T-cell (primary cell): ENCODE measurements at regions not wholly inside any gene's neighbourhood (a gene's known extent, or its start where the extent isn't known, plus 50 kb on each side); places are given as distances from the start of the nearest gene placed in this dataset.

Experiments used
- ATAC-seq, 4 experiments: fragments of 200-7000 bp in 3 of 4; fragments of 150-1000 bp in 1 of 4; cut with Tn5 transposase; replicated peaks in 1 of 4; 1 replicate in 3 of 4; 2 replicates in 1 of 4; pipeline ENCODE4 v1.10.0; 2021; ENCODE audit warnings: moderate library complexity in 3 of 4, mild to moderate bottlenecking in 2 of 4, moderate number of reproducible peaks in 1 of 4
- CTCF ChIA-PET, 2 donors: fragments of 300-600 bp; sonication (Branson Sonifier 250); formaldehyde crosslinking; loops; one replicate each; lab custom pipeline; 2022; ENCODE audit warnings: antibody characterized with exemption in 2 of 2; lab: Charles Lee
- POLR2A ChIA-PET, 2 donors: fragments of 300-600 bp; sonication (Branson Sonifier 250); formaldehyde crosslinking; loops; one replicate each; lab custom pipeline; 2022; ENCODE audit warnings: antibody characterized with exemption in 2 of 2; lab: Charles Lee
- DNase-seq, 35 experiments: peaks; one replicate each; pipeline versions ENCODE4 v3.0.0 to v3.0.0-alpha.2; 2013 to 2023
- H3K27ac ChIP-seq: one replicate; pipeline ENCODE4 v1.5.1; 2013; ENCODE audit warnings: low read length
- H3K27me3 ChIP-seq, 2 experiments: replicated peaks in 1 of 2; 1 replicate in 1 of 2; 2 replicates in 1 of 2; pipeline versions ENCODE4 v1.6.1 to v1.7.0; 2013; ENCODE audit warnings: low read length in 1 of 2, mixed read lengths in 1 of 2; ENCODE audit not compliant: control insufficient read depth in 2 of 2, insufficient read depth in 2 of 2; ENCODE audit errors: extremely low read depth in 1 of 2
- H3K36me3 ChIP-seq, 2 donors: 1 replicate in 1 of 2; 2 replicates in 1 of 2; pipeline versions ENCODE4 v1.6.1 to v1.7.0; 2013; ENCODE audit warnings: low read length in 1 of 2; ENCODE audit not compliant: control insufficient read depth in 2 of 2, insufficient read depth in 1 of 2; ENCODE audit errors: extremely low read depth in 1 of 2
- H3K4me1 ChIP-seq, 2 experiments: 1 replicate in 1 of 2; 2 replicates in 1 of 2; pipeline versions ENCODE4 v1.6.1 to v1.7.0; 2013; ENCODE audit warnings: low read length in 2 of 2, mixed read lengths in 1 of 2; ENCODE audit not compliant: insufficient read depth in 2 of 2, control insufficient read depth in 1 of 2; ENCODE audit errors: extremely low read depth in 1 of 2
- H3K4me3 ChIP-seq, 2 donors: 1 replicate in 1 of 2; 2 replicates in 1 of 2; pipeline versions ENCODE4 v1.5.1 to v1.7.0; 2013; ENCODE audit warnings: mild to moderate bottlenecking in 2 of 2, low read length in 1 of 2, moderate library complexity in 1 of 2; ENCODE audit not compliant: control insufficient read depth in 1 of 2; ENCODE audit errors: extremely low read depth in 1 of 2
- H3K9me3 ChIP-seq: 2 replicates; pipeline ENCODE4 v1.7.0; 2013
- H3K27ac Mint-ChIP-seq, 2 donors: one replicate each; pipeline ENCODE4 v1.8.0; 2020 to 2021; ENCODE audit warnings: mild to moderate bottlenecking in 2 of 2, mixed read lengths in 2 of 2
- H3K27me3 Mint-ChIP-seq, 2 donors: one replicate each; pipeline ENCODE4 v1.8.0; 2021 to 2022; ENCODE audit warnings: mixed read lengths in 2 of 2
- H3K36me3 Mint-ChIP-seq: one replicate; pipeline ENCODE4 v1.8.0; 2021; ENCODE audit warnings: mixed read lengths
- H3K4me1 Mint-ChIP-seq, 3 donors: one replicate each; pipeline ENCODE4 v1.8.0; 2020 to 2022; ENCODE audit warnings: mixed read lengths in 3 of 3, mild to moderate bottlenecking in 1 of 3
- H3K4me3 Mint-ChIP-seq, 3 donors: one replicate each; pipeline ENCODE4 v1.8.0; 2020 to 2022; ENCODE audit warnings: mild to moderate bottlenecking in 3 of 3, mixed read lengths in 3 of 3, moderate library complexity in 3 of 3
- H3K9me3 Mint-ChIP-seq, 3 donors: one replicate each; pipeline ENCODE4 v1.8.0; 2020 to 2022; ENCODE audit warnings: mixed read lengths in 3 of 3
- WGBS: methylation state at CpG from one replicate; pipeline ENCODE4 v1.1.5; 2013; ENCODE audit warnings: missing lambda C conversion rate; ENCODE audit not compliant: insufficient coverage; 5-methylcytosine and 5-hydroxymethylcytosine counted together

DNA sequence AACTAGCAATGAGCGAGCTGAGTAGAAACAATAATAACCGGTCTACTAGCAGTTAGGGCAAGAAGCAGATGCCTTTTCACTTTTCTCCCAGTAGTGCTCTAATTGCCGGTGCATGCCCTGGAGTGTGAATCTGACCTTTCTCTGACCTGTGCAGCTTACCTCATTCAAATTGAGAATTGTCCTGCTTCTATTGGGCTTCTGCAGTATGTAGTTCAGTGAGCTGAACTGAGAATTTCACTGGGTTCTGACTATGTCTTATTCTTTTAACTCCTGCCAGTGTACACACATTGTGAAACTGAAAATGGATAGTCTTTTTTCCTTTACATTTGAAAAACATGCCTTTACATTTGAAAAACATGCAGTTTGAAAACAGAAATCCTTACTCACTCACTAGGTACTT is 157.9 kb upstream of the GRM3 start:
- no peaks in the 10 kb centered on the region for H3K36me3 ChIP-seq
- Mint-ChIP-seq H3K27me3 (no peaks in the 10 kb centered on the region), H3K27ac (no peak overlapping the region), H3K4me3 (no peak overlapping the region), H3K36me3 (no peaks in the 10 kb centered on the region), H3K4me1 (no peaks in the 10 kb centered on the region), H3K9me3 (peaks cover 0 to 7% (median 4%) of the 10 kb centered on the region in 3 donors)
- POLR2A ChIA-PET, result no interaction called here
- H3K4me3 ChIP-seq, result no peak overlapping the region
- no peak for DNase-seq
- H3K27me3 ChIP-seq, result no peaks in the 10 kb centered on the region
- no peaks in the 10 kb centered on the region for H3K4me1 ChIP-seq
- WGBS, result no CpG with 5 or more reads among the region's 3 CpGs
- H3K9me3 ChIP-seq, result no peaks in the 10 kb centered on the region
- no peak for ATAC-seq
- CTCF ChIA-PET, result no interaction called here
- H3K27ac ChIP-seq, result no peak overlapping the region

DNA sequence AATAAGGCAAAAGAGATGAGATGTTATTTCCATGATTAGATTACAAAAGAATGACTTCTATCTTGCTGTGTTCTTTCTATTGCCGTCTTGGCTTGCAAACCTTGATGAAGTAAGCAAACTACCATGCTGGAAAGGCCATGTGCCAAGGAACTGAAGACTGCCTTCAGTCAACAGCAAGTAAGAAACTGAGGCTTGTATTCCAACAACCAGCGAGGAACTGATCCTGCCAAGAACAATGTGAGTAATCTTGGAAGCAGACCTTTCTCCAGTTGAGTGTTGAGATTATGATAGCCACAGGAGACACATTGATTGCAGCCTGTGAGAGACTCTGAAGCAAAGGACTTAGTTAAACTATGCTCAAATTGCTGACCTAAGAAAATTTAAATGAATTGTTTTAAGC is 164.6 kb upstream of the GRM3 start:
- H3K27ac Mint-ChIP-seq, result no peak overlapping the region
- no peaks in the 10 kb centered on the region for H3K27me3 Mint-ChIP-seq
- DNase-seq (no peak), ATAC-seq (no peak)
- ChIA-PET POLR2A (no interaction called here), CTCF (no interaction called here)
- no peaks in the 10 kb centered on the region for H3K36me3 Mint-ChIP-seq
- H3K4me3 Mint-ChIP-seq, result no peak overlapping the region
- Histone ChIP-seq H3K9me3 (no peaks in the 10 kb centered on the region), H3K27me3 (no peaks in the 10 kb centered on the region), H3K27ac (no peak overlapping the region), H3K4me3 (no peak overlapping the region), H3K4me1 (no peaks in the 10 kb centered on the region), H3K36me3 (no peaks in the 10 kb centered on the region)
- 56% methylated on average over 2 of the region's 2 CpGs for WGBS
- H3K4me1 Mint-ChIP-seq, result no peaks in the 10 kb centered on the region
- H3K9me3 Mint-ChIP-seq, result peaks cover 0 to 6% (median 4%) of the 10 kb centered on the region in 3 donors

DNA sequence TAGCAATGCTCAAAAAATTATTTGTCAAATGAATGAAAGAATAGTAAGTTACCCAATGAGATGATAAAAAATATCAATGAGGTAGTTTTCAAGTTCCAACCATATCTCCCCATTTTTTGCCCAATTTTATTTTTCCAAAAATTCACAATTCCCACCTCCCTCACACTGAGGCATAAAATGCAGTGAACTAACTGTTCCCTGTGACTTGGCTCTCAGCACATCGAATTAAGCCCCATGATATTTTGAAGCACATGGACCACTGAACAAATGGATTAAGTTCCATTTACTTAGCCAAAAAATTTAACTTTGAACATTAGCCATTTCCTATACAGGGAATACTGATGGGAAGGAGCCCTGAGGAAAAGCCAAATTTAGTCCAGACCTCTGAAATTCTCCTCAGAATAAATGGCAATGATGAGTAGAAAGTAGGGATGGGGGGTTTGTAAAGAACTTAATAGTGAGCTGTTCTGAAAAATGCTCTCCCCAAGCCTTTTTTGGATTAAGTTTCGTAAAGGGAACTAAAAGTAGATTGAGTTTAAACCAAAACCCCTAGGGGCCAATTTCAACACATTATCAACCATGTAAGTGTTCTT is 166.3 kb upstream of the GRM3 start:
- Mint-ChIP-seq H3K27ac (no peak overlapping the region), H3K4me1 (no peaks in the 10 kb centered on the region), H3K36me3 (no peaks in the 10 kb centered on the region), H3K9me3 (peaks cover 0 to 6% (median 4%) of the 10 kb centered on the region in 3 donors), H3K4me3 (no peak overlapping the region), H3K27me3 (no peaks in the 10 kb centered on the region)
- Histone ChIP-seq H3K27me3 (no peaks in the 10 kb centered on the region), H3K36me3 (no peaks in the 10 kb centered on the region), H3K4me1 (no peaks in the 10 kb centered on the region), H3K4me3 (no peak overlapping the region), H3K27ac (no peak overlapping the region), H3K9me3 (no peaks in the 10 kb centered on the region)
- no peak for DNase-seq
- ATAC-seq, result no peak
- POLR2A ChIA-PET, result no interaction called here
- CTCF ChIA-PET, result no interaction called here
- WGBS, result 67% methylated on average over 1 of the region's 2 CpGs

DNA sequence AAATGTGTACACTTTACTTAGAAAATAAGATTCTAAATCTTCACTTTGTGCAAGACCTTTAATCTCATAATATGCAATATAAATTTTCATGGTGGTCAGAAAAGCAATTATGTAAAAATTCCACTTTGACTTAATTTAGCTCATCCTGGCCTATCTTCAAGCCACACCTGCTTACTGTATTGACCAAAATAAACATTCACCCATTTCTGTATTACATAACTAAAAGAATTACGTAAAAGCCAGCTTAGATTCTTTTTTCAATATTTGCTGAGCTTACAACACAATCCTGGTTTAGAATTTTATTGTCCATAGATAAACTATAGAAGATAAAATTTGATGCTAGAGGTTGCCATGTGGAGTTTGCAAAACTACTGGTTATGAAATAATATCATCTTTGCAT is 172.9 kb upstream of the GRM3 start:
- Mint-ChIP-seq H3K27me3 (no peaks in the 10 kb centered on the region), H3K27ac (no peak overlapping the region), H3K9me3 (no peaks in the 10 kb centered on the region), H3K36me3 (no peaks in the 10 kb centered on the region), H3K4me1 (no peaks in the 10 kb centered on the region), H3K4me3 (no peak overlapping the region)
- H3K9me3 ChIP-seq, result no peaks in the 10 kb centered on the region
- no CpG with 5 or more reads among the region's 1 CpG for WGBS
- H3K36me3 ChIP-seq, result no peaks in the 10 kb centered on the region
- ChIA-PET CTCF (no interaction called here), POLR2A (no interaction called here)
- no peak overlapping the region for H3K27ac ChIP-seq
- ATAC-seq, result no peak
- H3K27me3 ChIP-seq, result no peaks in the 10 kb centered on the region
- H3K4me3 ChIP-seq, result no peak overlapping the region
- H3K4me1 ChIP-seq, result no peaks in the 10 kb centered on the region
- no peak for DNase-seq

DNA sequence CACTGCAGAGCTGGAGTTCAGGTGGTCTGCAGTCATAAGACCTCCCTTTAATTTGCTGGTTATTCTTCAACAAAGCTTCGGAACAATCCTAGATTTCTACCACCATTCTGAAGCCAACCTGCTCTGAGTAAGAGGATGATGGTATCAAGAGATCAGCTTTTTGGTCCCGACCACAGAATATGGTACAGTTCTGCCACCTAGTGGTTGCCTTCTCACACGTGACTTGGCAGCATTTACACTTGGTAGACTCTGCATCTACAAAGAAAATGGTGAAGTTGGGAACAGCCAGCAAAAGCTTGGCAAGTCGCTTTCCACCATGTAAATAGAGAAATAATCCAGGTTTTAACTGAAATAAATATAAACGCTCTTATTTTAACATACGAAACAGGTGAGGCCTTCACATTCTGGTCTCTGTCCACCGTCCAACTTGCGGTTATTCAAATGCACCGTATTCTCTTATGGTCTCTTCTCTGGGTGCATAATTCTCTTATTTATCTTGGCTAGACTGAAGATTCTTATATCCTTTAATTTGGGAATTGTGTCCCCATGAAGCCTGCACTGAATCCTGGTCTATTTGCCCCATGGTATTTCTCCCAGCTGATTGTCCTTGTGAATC is 173.9 kb upstream of the GRM3 start:
- Mint-ChIP-seq H3K27ac (no peak overlapping the region), H3K36me3 (no peaks in the 10 kb centered on the region), H3K4me1 (no peaks in the 10 kb centered on the region), H3K4me3 (no peak overlapping the region), H3K9me3 (no peaks in the 10 kb centered on the region), H3K27me3 (no peaks in the 10 kb centered on the region)
- no peak overlapping the region for H3K27ac ChIP-seq
- DNase-seq (peak in 8 of 35 experiments; percentile 0 to 46 (median 3)), ATAC-seq (no peak)
- no peaks in the 10 kb centered on the region for H3K36me3 ChIP-seq
- H3K4me1 ChIP-seq, result no peaks in the 10 kb centered on the region
- no peaks in the 10 kb centered on the region for H3K9me3 ChIP-seq
- H3K27me3 ChIP-seq, result no peaks in the 10 kb centered on the region
- H3K4me3 ChIP-seq, result no peak overlapping the region
- ChIA-PET POLR2A (interaction anchor here in 1 of 2 donors (0.5 kb wide), 1 partner anchor 208 kb away, joined by 5 read pairs; no protein-coding TSS in a partner anchor), CTCF (no interaction called here)
- 13% methylated on average over 3 of the region's 9 CpGs for WGBS

DNA sequence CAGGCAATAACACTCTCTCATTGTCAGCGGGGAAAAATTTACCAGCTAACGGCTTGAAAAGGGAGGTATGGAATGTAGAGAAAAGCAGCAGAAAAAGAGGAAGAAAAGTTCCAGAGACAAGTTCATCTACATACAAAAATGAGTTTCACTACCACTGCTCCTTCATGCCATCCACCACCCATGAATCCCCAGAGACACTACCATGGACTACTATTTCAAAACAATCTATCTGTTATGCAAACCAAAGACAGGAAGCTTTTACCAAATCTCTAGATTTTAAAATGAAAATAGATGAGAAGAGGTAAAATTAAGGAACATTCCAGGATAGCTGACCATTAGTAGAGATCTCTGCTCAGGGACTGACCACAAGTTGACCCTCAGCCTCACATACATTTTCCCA is 189.0 kb upstream of the GRM3 start:
- H3K36me3 ChIP-seq, result no peaks in the 10 kb centered on the region
- no peak overlapping the region for H3K4me3 ChIP-seq
- H3K27me3 ChIP-seq, result no peaks in the 10 kb centered on the region
- no peaks in the 10 kb centered on the region for H3K9me3 Mint-ChIP-seq
- H3K4me1 ChIP-seq, result no peaks in the 10 kb centered on the region
- CTCF ChIA-PET, result no interaction called here
- DNase-seq (no peak), ATAC-seq (no peak)
- H3K27ac ChIP-seq, result no peak overlapping the region
- no peak overlapping the region for H3K27ac Mint-ChIP-seq
- no peak overlapping the region for H3K4me3 Mint-ChIP-seq
- whole genome bisulfite sequencing, result no CpG with 5 or more reads among the region's 2 CpGs
- POLR2A ChIA-PET, result no interaction called here
- H3K27me3 Mint-ChIP-seq, result no peaks in the 10 kb centered on the region
- no peaks in the 10 kb centered on the region for H3K4me1 Mint-ChIP-seq
- H3K9me3 ChIP-seq, result no peaks in the 10 kb centered on the region
- H3K36me3 Mint-ChIP-seq, result no peaks in the 10 kb centered on the region
